HG03139 (cell line): ENCODE measurements at regions not wholly inside any gene's neighbourhood (a gene's known extent, or its start where the extent isn't known, plus 50 kb on each side); places are given as distances from the start of the nearest gene placed in this dataset.

Experiments
- ATAC-seq: cut with Tn5 transposase; IDR thresholded peaks from one replicate; pipeline ENCODE4 v1.9.1; 2021; ENCODE audit not compliant: unreplicated experiment

- ATAC-seq, result no peak
Observed at GRCh38 chr22:48217596-48217995, 1455.1 kb downstream of the TBC1D22A start.

- ATAC-seq, result no peak
Observed at GRCh38 chr22:48212727-48213126, 1450.3 kb downstream of the TBC1D22A start.

- ATAC-seq, result no peak
Observed at GRCh38 chr22:48210812-48211211, 1448.4 kb downstream of the TBC1D22A start.

GRCh38 chr22:48210198-48210580, 1447.7 kb downstream of the TBC1D22A start:
- no peak for ATAC-seq

GRCh38 chr22:48209473-48210197, 1447.2 kb downstream of the TBC1D22A start:
- ATAC-seq, result no peak

- no peak for ATAC-seq
Observed at GRCh38 chr22:48208894-48209293, 1446.4 kb downstream of the TBC1D22A start.

GRCh38 chr22:48207919-48208535, 1445.6 kb downstream of the TBC1D22A start:
- ATAC-seq, result no peak

- no peak for ATAC-seq
Observed at GRCh38 chr22:48205790-48206189, 1443.3 kb downstream of the TBC1D22A start.

- no peak for ATAC-seq
Observed at GRCh38 chr22:48205161-48205560, 1442.7 kb downstream of the TBC1D22A start.

GRCh38 chr22:48204296-48204695, 1441.8 kb downstream of the TBC1D22A start:
- no peak for ATAC-seq

- no peak for ATAC-seq
Observed at GRCh38 chr22:48199667-48200066, 1437.2 kb downstream of the TBC1D22A start.

GRCh38 chr22:48198489-48199459, 1436.3 kb downstream of the TBC1D22A start:
- no peak for ATAC-seq

- no peak for ATAC-seq
Observed at GRCh38 chr22:48197189-48197690, 1434.8 kb downstream of the TBC1D22A start.

GRCh38 chr22:48192920-48193319, 1430.5 kb downstream of the TBC1D22A start:
- no peak for ATAC-seq

GRCh38 chr22:48192071-48192470, 1429.6 kb downstream of the TBC1D22A start:
- ATAC-seq, result no peak

GRCh38 chr22:48188231-48188721, 1425.8 kb downstream of the TBC1D22A start:
- no peak for ATAC-seq

GRCh38 chr22:48187356-48187755, 1424.9 kb downstream of the TBC1D22A start:
- ATAC-seq, result no peak

GRCh38 chr22:48186146-48186790, 1423.8 kb downstream of the TBC1D22A start:
- no peak for ATAC-seq

GRCh38 chr22:48185071-48186055, 1422.9 kb downstream of the TBC1D22A start:
- no peak for ATAC-seq
